CD14-positive monocyte (primary cell): ENCODE measurements at regions not wholly inside any gene's neighbourhood (a gene's known extent, or its start where the extent isn't known, plus 50 kb on each side); places are given as distances from the start of the nearest gene placed in this dataset.

Experiments used
- DNase-seq, 3 donors: peaks; one replicate each; pipeline ENCODE4 v3.0.0-alpha.2; 2011 to 2022
- H2AFZ ChIP-seq: 2 replicates; pipeline ENCODE4 v1.6.0; 2012; ENCODE audit warnings: mild to moderate bottlenecking, low read depth, low read length, inconsistent platforms; ENCODE audit not compliant: insufficient read depth, poor library complexity, severe bottlenecking
- H3K27ac ChIP-seq, 2 donors: 1 replicate in 1 of 2; 2 replicates in 1 of 2; pipeline ENCODE4 v1.5.1; 2012 to 2013; ENCODE audit warnings: low read length in 2 of 2, control low read depth in 1 of 2, inconsistent platforms in 1 of 2, low read depth in 1 of 2, mild to moderate bottlenecking in 1 of 2
- H3K27me3 ChIP-seq, 2 donors: one replicate each; pipeline versions ENCODE4 v1.6.0 to v1.6.1; 2011 to 2013; ENCODE audit warnings: low read length in 2 of 2; ENCODE audit not compliant: control insufficient read depth in 2 of 2, insufficient read depth in 2 of 2
- H3K36me3 ChIP-seq, 2 donors: replicated peaks in 1 of 2; 1 replicate in 1 of 2; 2 replicates in 1 of 2; pipeline versions ENCODE4 v1.5.1 to v1.6.1; 2012 to 2013; ENCODE audit warnings: low read length in 2 of 2, control low read depth in 1 of 2, inconsistent platforms in 1 of 2, mild to moderate bottlenecking in 1 of 2; ENCODE audit not compliant: insufficient read depth in 2 of 2, control insufficient read depth in 1 of 2
- H3K4me1 ChIP-seq, 2 donors: 1 replicate in 1 of 2; 2 replicates in 1 of 2; pipeline versions ENCODE4 v1.5.1 to v1.6.1; 2012 to 2013; ENCODE audit warnings: low read length in 2 of 2, control low read depth in 1 of 2, inconsistent platforms in 1 of 2, mild to moderate bottlenecking in 1 of 2, moderate library complexity in 1 of 2; ENCODE audit not compliant: insufficient read depth in 2 of 2, control insufficient read depth in 1 of 2
- H3K4me2 ChIP-seq: replicated peaks from 2 replicates; pipeline ENCODE3; 2012; ENCODE audit warnings: low read length, moderate library complexity, mild to moderate bottlenecking; ENCODE audit not compliant: poor library complexity, severe bottlenecking; ENCODE audit errors: extremely low read depth
- H3K4me3 ChIP-seq, 3 experiments: fragments of 200-600 bp in 1 of 3; sonication (generic) in 1 of 3; replicated peaks in 1 of 3; 1 replicate in 2 of 3; 2 replicates in 1 of 3; pipeline ENCODE4 v1.5.1; 2011 to 2013; ENCODE audit warnings: low read length in 3 of 3, mild to moderate bottlenecking in 3 of 3, control low read depth in 2 of 3, low read depth in 2 of 3, inconsistent platforms in 1 of 3, moderate library complexity in 1 of 3
- H3K79me2 ChIP-seq: 2 replicates; pipeline ENCODE4 v1.6.0; 2012; ENCODE audit warnings: mild to moderate bottlenecking, control low read depth, inconsistent platforms, low read length, moderate library complexity; ENCODE audit not compliant: insufficient read depth
- H3K9ac ChIP-seq: 2 replicates; pipeline ENCODE4 v1.6.0; 2017; ENCODE audit warnings: low read length, mild to moderate bottlenecking; ENCODE audit not compliant: insufficient read depth, poor library complexity, severe bottlenecking
- H3K9me3 ChIP-seq, 2 donors: replicated peaks in 1 of 2; 1 replicate in 1 of 2; 2 replicates in 1 of 2; pipeline versions ENCODE4 v1.5.1 to v1.6.1; 2012 to 2013; ENCODE audit warnings: low read length in 2 of 2, control low read depth in 1 of 2; ENCODE audit not compliant: control insufficient read depth in 1 of 2, insufficient read depth in 1 of 2
- H4K20me1 ChIP-seq: 2 replicates; pipeline ENCODE4 v1.6.0; 2012; ENCODE audit warnings: mild to moderate bottlenecking, low read length, control low read depth, moderate library complexity; ENCODE audit not compliant: insufficient read depth
- H3K27ac Mint-ChIP-seq, 7 donors: one replicate each; pipeline ENCODE4 v1.8.0; 2020; ENCODE audit warnings: mild to moderate bottlenecking in 7 of 7, mixed read lengths in 7 of 7, moderate library complexity in 6 of 7, inconsistent platforms in 2 of 7
- H3K27me3 Mint-ChIP-seq, 3 donors: one replicate each; pipeline ENCODE4 v1.8.0; 2021 to 2022; ENCODE audit warnings: low read depth in 3 of 3, mild to moderate bottlenecking in 3 of 3, mixed read lengths in 3 of 3, moderate library complexity in 3 of 3, inconsistent platforms in 1 of 3
- H3K36me3 Mint-ChIP-seq, 2 donors: one replicate each; pipeline ENCODE4 v1.8.0; 2020; ENCODE audit warnings: mixed read lengths in 2 of 2, inconsistent platforms in 1 of 2, mild to moderate bottlenecking in 1 of 2
- H3K4me1 Mint-ChIP-seq: one replicate; pipeline ENCODE4 v1.8.0; 2020; ENCODE audit warnings: mild to moderate bottlenecking, mixed read lengths
- H3K4me3 Mint-ChIP-seq, 2 donors: one replicate each; pipeline ENCODE4 v1.8.0; 2020; ENCODE audit warnings: mild to moderate bottlenecking in 2 of 2, mixed read lengths in 2 of 2, moderate library complexity in 1 of 2
- H3K9me3 Mint-ChIP-seq, 7 donors: one replicate each; pipeline ENCODE4 v1.8.0; 2020 to 2022; ENCODE audit warnings: mixed read lengths in 7 of 7, mild to moderate bottlenecking in 6 of 7, moderate library complexity in 6 of 7, inconsistent platforms in 2 of 7
- WGBS: methylation state at CpG from one replicate; pipeline ENCODE4 v1.1.5; 2013; ENCODE audit warnings: missing lambda C conversion rate; ENCODE audit not compliant: insufficient coverage; 5-methylcytosine and 5-hydroxymethylcytosine counted together
- intact Hi-C, 2 donors: fragments of 100-400 bp; cut with micrococcal nuclease; formaldehyde crosslinking; loops; one replicate each; pipeline versions ENCODE4 v1.15.0 to v1.15.1; 2023
- TF ChIP-seq, protein P1 (sequence below): fragments of 200-600 bp; IDR thresholded peaks from one replicate; pipeline ENCODE4 v1.8.0; 2022; ENCODE audit warnings: antibody characterized with exemption, mild to moderate bottlenecking

DNA sequence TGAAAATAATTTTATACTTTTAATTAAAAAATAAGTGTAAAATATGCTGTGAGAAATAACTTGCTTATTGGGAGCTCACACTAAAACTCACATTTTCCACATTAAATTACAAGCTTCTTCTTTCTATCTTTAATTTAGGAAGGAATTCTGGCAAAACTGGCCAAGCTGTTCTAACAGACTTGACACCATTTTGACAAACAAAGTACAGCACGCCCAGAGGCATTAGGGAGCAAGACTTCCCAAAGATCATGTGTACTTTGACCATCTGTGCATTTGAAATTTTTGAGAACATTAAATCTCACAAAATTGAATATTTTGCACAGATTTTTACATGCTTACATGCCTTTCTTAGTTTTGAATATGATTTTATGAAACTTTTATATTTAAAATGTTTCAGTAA is 1288.4 kb upstream of the CADM2 start:
- Mint-ChIP-seq H3K9me3 (peaks cover 0 to 2% (median 0%) of the 10 kb centered on the region in 7 donors), H3K36me3 (no peaks in the 10 kb centered on the region), H3K27me3 (no peaks in the 10 kb centered on the region), H3K4me1 (no peaks in the 10 kb centered on the region), H3K4me3 (no peak overlapping the region), H3K27ac (no peak overlapping the region)
- H3K4me1 ChIP-seq: no peaks in the 10 kb centered on the region
- H2AFZ ChIP-seq: no peak overlapping the region
- H3K27ac ChIP-seq: no peak overlapping the region
- TF ChIP-seq, protein P1, sequence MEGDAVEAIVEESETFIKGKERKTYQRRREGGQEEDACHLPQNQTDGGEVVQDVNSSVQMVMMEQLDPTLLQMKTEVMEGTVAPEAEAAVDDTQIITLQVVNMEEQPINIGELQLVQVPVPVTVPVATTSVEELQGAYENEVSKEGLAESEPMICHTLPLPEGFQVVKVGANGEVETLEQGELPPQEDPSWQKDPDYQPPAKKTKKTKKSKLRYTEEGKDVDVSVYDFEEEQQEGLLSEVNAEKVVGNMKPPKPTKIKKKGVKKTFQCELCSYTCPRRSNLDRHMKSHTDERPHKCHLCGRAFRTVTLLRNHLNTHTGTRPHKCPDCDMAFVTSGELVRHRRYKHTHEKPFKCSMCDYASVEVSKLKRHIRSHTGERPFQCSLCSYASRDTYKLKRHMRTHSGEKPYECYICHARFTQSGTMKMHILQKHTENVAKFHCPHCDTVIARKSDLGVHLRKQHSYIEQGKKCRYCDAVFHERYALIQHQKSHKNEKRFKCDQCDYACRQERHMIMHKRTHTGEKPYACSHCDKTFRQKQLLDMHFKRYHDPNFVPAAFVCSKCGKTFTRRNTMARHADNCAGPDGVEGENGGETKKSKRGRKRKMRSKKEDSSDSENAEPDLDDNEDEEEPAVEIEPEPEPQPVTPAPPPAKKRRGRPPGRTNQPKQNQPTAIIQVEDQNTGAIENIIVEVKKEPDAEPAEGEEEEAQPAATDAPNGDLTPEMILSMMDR: no peak
- no peaks in the 10 kb centered on the region for H3K79me2 ChIP-seq
- WGBS: no CpG with 5 or more reads among the region's 1 CpG
- H3K4me2 ChIP-seq: no peak overlapping the region
- H3K4me3 ChIP-seq: no peak overlapping the region
- DNase-seq: no peak
- H4K20me1 ChIP-seq: no peaks in the 10 kb centered on the region
- no peaks in the 10 kb centered on the region for H3K36me3 ChIP-seq
- intact Hi-C loops: no loop called here
- peaks cover 0 to 1% of the 10 kb centered on the region in 2 donors for H3K9me3 ChIP-seq
- no peak overlapping the region for H3K9ac ChIP-seq
- no peaks in the 10 kb centered on the region for H3K27me3 ChIP-seq

DNA sequence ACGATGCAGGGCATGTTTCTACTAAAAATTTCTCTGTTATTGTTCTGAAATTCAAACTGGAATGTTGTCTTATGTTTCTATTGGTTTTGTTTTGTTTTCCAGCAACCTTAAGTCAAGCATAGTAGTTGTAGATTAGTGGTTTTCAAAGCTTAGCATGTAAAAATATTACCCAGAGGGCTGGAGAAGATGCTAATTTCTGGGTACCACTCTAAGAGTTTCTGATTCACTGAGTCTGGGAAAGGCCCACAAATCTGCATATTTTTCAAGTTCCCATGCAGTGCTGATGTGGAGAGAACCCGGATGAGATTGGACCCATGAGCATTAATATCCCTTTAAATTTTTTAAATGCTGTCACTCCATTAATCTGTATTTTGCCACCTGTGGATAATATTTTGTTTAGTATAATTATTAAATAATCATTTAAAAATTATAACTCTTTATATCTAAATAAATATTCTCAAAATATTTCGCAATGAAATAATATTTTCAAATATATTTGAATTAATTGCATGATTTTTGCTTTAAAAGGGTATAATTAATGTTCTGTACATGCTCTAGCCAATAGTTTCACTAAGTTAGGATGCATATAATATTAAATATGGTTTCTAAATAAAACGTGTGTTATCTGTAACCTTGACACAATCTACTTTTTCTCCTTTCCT is 1274.7 kb upstream of the CADM2 start:
- H3K9me3 ChIP-seq: peaks cover 7 to 10% of the 10 kb centered on the region in 2 donors
- peaks cover 0 to 13% (median 5%) of the 10 kb centered on the region in 7 donors for H3K9me3 Mint-ChIP-seq
- no peaks in the 10 kb centered on the region for H3K27me3 ChIP-seq
- H3K36me3 Mint-ChIP-seq: no peaks in the 10 kb centered on the region
- no peak overlapping the region for H3K4me3 Mint-ChIP-seq
- H3K27ac ChIP-seq: no peak overlapping the region
- no peak overlapping the region for H3K4me3 ChIP-seq
- intact Hi-C loops: no loop called here
- H3K4me1 Mint-ChIP-seq: no peaks in the 10 kb centered on the region
- H3K9ac ChIP-seq: no peak overlapping the region
- H2AFZ ChIP-seq: no peak overlapping the region
- H3K79me2 ChIP-seq: no peaks in the 10 kb centered on the region
- H3K4me1 ChIP-seq: no peaks in the 10 kb centered on the region
- no peaks in the 10 kb centered on the region for H3K36me3 ChIP-seq
- WGBS: no CpG with 5 or more reads among the region's 4 CpGs
- no peak overlapping the region for H3K27ac Mint-ChIP-seq
- H4K20me1 ChIP-seq: no peaks in the 10 kb centered on the region
- TF ChIP-seq, protein P1: no peak
- H3K27me3 Mint-ChIP-seq: peaks cover 0 to 2% (median 0%) of the 10 kb centered on the region in 3 donors
- no peak for DNase-seq
- no peak overlapping the region for H3K4me2 ChIP-seq
